Uterus (tissue), 2 donors: ENCODE measurements at regions not wholly inside any gene's neighbourhood (a gene's known extent, or its start where the extent isn't known, plus 50 kb on each side); places are given as distances from the start of the nearest gene placed in this dataset.

Experiments
- CTCF ChIP-seq, 4 experiments: fragments of 200-600 bp in 2 of 4; fragments of 450-650 bp in 2 of 4; sonication (generic) in 2 of 4; IDR thresholded peaks; one replicate each; pipeline ENCODE4 v1.5.1; 2016 to 2019; ENCODE audit warnings: antibody characterized with exemption in 4 of 4, mild to moderate bottlenecking in 2 of 4, moderate library complexity in 1 of 4
- POLR2A ChIP-seq, 2 donors: fragments of 450-650 bp; IDR thresholded peaks; one replicate each; pipeline ENCODE4 v1.6.1; 2016; ENCODE audit warnings: antibody characterized with exemption in 2 of 2, mild to moderate bottlenecking in 1 of 2, moderate library complexity in 1 of 2

- TF ChIP-seq CTCF (IDR thresholded peaks at IDR 0.05) (no peak), POLR2A (IDR thresholded peaks at IDR 0.05) (no peak)
Observed at GRCh38 chr4:170724191-170724590, 634.4 kb upstream of the AADAT start.
